Astrocyte (in vitro differentiated cells and primary cell): ENCODE measurements at regions not wholly inside any gene's neighbourhood (a gene's known extent, or its start where the extent isn't known, plus 50 kb on each side); places are given as distances from the start of the nearest gene placed in this dataset.

ENCODE experiments used
- CTCF ChIP-seq: IDR thresholded peaks from 2 replicates; pipeline ENCODE4 v1.5.1; 2011; ENCODE audit warnings: low read depth, mild to moderate bottlenecking, inconsistent platforms, low read length, moderate library complexity; ENCODE audit not compliant: insufficient read depth
- EZH2 ChIP-seq: IDR thresholded peaks from 2 replicates; pipeline ENCODE4 v1.6.1; 2012; ENCODE audit warnings: mild to moderate bottlenecking, low read length, inconsistent platforms; ENCODE audit not compliant: insufficient read depth

- TF ChIP-seq EZH2 (no peak), CTCF (no peak)
These were observed 72.1 kb upstream of the ACSL1 start for GRCh38 chr4:184897895-184898294.
